HFF-Myc (cell line): ENCODE measurements at regions not wholly inside any gene's neighbourhood (a gene's known extent, or its start where the extent isn't known, plus 50 kb on each side); places are given as distances from the start of the nearest gene placed in this dataset.

Source experiments
- DNase-seq: peaks from one replicate; pipeline ENCODE4 v3.0.0-alpha.2; 2011; ENCODE audit warnings: low read depth; ENCODE audit errors: extremely low read depth
- H3K4me3 ChIP-seq: replicated peaks from 2 replicates; pipeline ENCODE4 v1.5.1; 2011; ENCODE audit warnings: low read depth, mild to moderate bottlenecking, control low read depth, low read length
- CTCF ChIP-seq: IDR thresholded peaks from 2 replicates; pipeline ENCODE4 v1.5.1; 2012; ENCODE audit warnings: mild to moderate bottlenecking, low read depth, low read length, control low read depth; ENCODE audit errors: missing control alignments

GRCh38 chr6:44543664-44544063 lies 156.2 kb downstream of the CDC5L start:
- no peak overlapping the region for H3K4me3 ChIP-seq
- DNase-seq = no peak
- TF ChIP-seq CTCF = no peak

GRCh38 chr6:44545224-44545623 lies 157.7 kb downstream of the CDC5L start:
- no peak for TF ChIP-seq CTCF
- no peak overlapping the region for H3K4me3 ChIP-seq
- DNase-seq = no peak

- no peak for TF ChIP-seq CTCF
- DNase-seq = no peak
- no peak overlapping the region for H3K4me3 ChIP-seq
Observed at GRCh38 chr6:44548319-44548718, 160.8 kb downstream of the CDC5L start.

GRCh38 chr6:44549516-44549915 lies 162.0 kb downstream of the CDC5L start:
- no peak overlapping the region for H3K4me3 ChIP-seq
- TF ChIP-seq CTCF = no peak
- DNase-seq = no peak

GRCh38 chr6:44554194-44554593 lies 166.7 kb downstream of the CDC5L start:
- no peak for DNase-seq
- no peak overlapping the region for H3K4me3 ChIP-seq
- no peak for TF ChIP-seq CTCF

- no peak for TF ChIP-seq CTCF
- DNase-seq = no peak
- H3K4me3 ChIP-seq = no peak overlapping the region
Observed at GRCh38 chr6:44554861-44555260, 167.4 kb downstream of the CDC5L start.

GRCh38 chr6:44556046-44556445 lies 168.5 kb downstream of the CDC5L start:
- DNase-seq = no peak
- no peak overlapping the region for H3K4me3 ChIP-seq
- no peak for TF ChIP-seq CTCF
